ENCODE measurements at regions not wholly inside any gene's neighbourhood (a gene's known extent, or its start where the extent isn't known, plus 50 kb on each side); places are given as distances from the start of the nearest gene placed in this dataset.

GRCh38 chr7:110484356-110484755 is 606.6 kb upstream of the LRRN3 start:
- ChIA-PET RAD21 (ENCODE audit: unreplicated experiment) (no interaction called here), POLR2A (no interaction called here), CTCF (interaction anchor here (0.9 kb wide), 1 partner anchor 15 kb away, joined by 3 read pairs; no protein-coding TSS in a partner anchor), SMC1A (ENCODE audit: uncharacterized antibody, unreplicated experiment) (interaction anchor here (0.6 to 2.0 kb wide), 3 partner anchors 10 to 1269 kb away, joined by 3 to 7 read pairs (median 3); no protein-coding TSS in a partner anchor)
- Histone ChIP-seq H3K4me1 (ENCODE audit: control insufficient read depth, insufficient read depth, low read length) (no peaks in the 10 kb centered on the region), H2AFZ (ENCODE audit: control insufficient read depth, low read depth, low read length) (no peak overlapping the region), H3K9me3 (replicated peaks; ENCODE audit: control insufficient read depth, insufficient read depth, low read length) (no peaks in the 10 kb centered on the region), H3K4me2 (ENCODE audit: control insufficient read depth, insufficient read depth) (no peak overlapping the region), H4K20me1 (ENCODE audit: control insufficient read depth, insufficient read depth) (no peaks in the 10 kb centered on the region), H3K27ac (ENCODE audit: control insufficient read depth, insufficient read depth) (no peak overlapping the region), H3K4me3 (no peak overlapping the region), H3K9ac (ENCODE audit: control insufficient read depth, insufficient read depth, low read length) (no peak overlapping the region), H3K27me3 (replicated peaks in 1 of 2; ENCODE audit: control insufficient read depth in 2 of 2, insufficient read depth in 2 of 2, low read length in 1 of 2) (no peaks in the 10 kb centered on the region), H3K79me2 (ENCODE audit: control insufficient read depth, insufficient read depth, low read length) (no peaks in the 10 kb centered on the region), H3K36me3 (ENCODE audit: control insufficient read depth in 2 of 2, insufficient read depth in 2 of 2, low read length in 1 of 2) (no peaks in the 10 kb centered on the region)
- no peak for DNase-seq (ENCODE audit: low read depth, low spot score)
- no peak for FAIRE-seq
- intact Hi-C loops (cut with micrococcal nuclease; ENCODE audit: unreplicated experiment) (no loop called here), in situ Hi-C loops (cut with MboI) (no loop called here)
- no peak for ATAC-seq
- WGBS (ENCODE audit: insufficient coverage, insufficient replicate concordance, low lambda C conversion rate, missing lambda C conversion rate), result 0% methylated on average over 2 of the region's 2 CpGs
- no TSS peak for BruUV-seq (replicated peaks)
- TF ChIP-seq ELK1 (IDR thresholded peaks at IDR 0.05; ENCODE audit: low read depth, low read length) (no peak), FOS (IDR thresholded peaks at IDR 0.05; ENCODE audit: borderline replicate concordance, extremely low read depth, insufficient read length) (no peak), FOXM1 (IDR thresholded peaks at IDR 0.05; ENCODE audit: low read depth, low read length) (no peak), USF2 (IDR thresholded peaks at IDR 0.05; ENCODE audit: borderline replicate concordance, low read depth, low read length) (no peak), ZNF24 (IDR thresholded peaks at IDR 0.05) (no peak), PKNOX1 (IDR thresholded peaks at IDR 0.05) (no peak), NFIC (IDR thresholded peaks at IDR 0.05; ENCODE audit: low read depth, low read length) (no peak), SUPT20H (IDR thresholded peaks at IDR 0.05; ENCODE audit: borderline replicate concordance, control insufficient read depth, low read depth, low read length) (no peak), GABPA (IDR thresholded peaks at IDR 0.05; ENCODE audit: low read depth) (no peak), ZNF687 (IDR thresholded peaks at IDR 0.05) (no peak), RFX5 (IDR thresholded peaks at IDR 0.05; ENCODE audit: low read depth, low read length) (no peak), RUNX3 (IDR thresholded peaks at IDR 0.05; ENCODE audit: low read length) (no peak), MTA2 (IDR thresholded peaks at IDR 0.05; ENCODE audit: low read depth) (no peak), BCL11A (IDR thresholded peaks at IDR 0.05; ENCODE audit: low read depth, low read length) (no peak)
